Stomach (tissue), 4 donors: ENCODE measurements at regions not wholly inside any gene's neighbourhood (a gene's known extent, or its start where the extent isn't known, plus 50 kb on each side); places are given as distances from the start of the nearest gene placed in this dataset.

Experiments used
- POLR2A ChIP-seq, 4 donors: fragments of 450-650 bp; IDR thresholded peaks; one replicate each; pipeline ENCODE4 v1.6.1; 2016; ENCODE audit warnings: antibody characterized with exemption in 4 of 4, control low read depth in 2 of 4, mild to moderate bottlenecking in 1 of 4, moderate library complexity in 1 of 4
- POLR2AphosphoS5 ChIP-seq, 3 donors: sonication (generic); formaldehyde crosslinking; IDR thresholded peaks; one replicate each; pipeline ENCODE4 v1.6.1; 2016; ENCODE audit warnings: antibody characterized with exemption in 3 of 3
- TF ChIP-seq, protein P1 (sequence below), 7 experiments: fragments of 450-650 bp in 4 of 7; fragments of 200-600 bp in 3 of 7; sonication (generic) in 3 of 7; IDR thresholded peaks; one replicate each; pipeline ENCODE4 v1.5.1; 2016 to 2019; ENCODE audit warnings: antibody characterized with exemption in 7 of 7, control low read depth in 2 of 7, mild to moderate bottlenecking in 1 of 7

DNA sequence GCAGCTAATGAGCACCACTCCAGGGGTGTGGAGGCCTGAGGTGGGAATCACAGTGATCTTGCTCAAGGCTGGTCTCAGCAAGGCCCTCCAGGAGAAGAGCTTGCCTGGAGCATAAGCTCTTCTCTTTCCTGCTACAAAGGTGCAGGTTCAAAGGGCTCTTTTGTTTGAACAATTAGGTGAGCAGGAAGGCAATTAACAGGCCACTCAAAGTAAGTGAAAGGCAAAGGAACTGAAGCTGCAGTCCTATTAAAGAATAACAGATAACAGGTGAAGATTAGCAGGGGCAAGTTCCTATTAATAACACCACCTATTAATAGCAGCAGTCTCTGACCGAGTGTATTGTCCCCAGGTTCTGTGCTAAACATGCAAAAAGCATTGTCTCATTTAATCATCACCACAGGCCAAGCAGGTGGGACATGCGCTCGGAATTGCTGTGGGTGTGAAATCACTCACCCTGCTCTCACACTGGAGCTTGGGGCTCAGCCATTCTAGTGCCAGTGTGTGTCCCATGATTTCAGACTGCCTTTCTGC, 113.8 kb downstream of the RHOU start:
- TF ChIP-seq, protein P1, sequence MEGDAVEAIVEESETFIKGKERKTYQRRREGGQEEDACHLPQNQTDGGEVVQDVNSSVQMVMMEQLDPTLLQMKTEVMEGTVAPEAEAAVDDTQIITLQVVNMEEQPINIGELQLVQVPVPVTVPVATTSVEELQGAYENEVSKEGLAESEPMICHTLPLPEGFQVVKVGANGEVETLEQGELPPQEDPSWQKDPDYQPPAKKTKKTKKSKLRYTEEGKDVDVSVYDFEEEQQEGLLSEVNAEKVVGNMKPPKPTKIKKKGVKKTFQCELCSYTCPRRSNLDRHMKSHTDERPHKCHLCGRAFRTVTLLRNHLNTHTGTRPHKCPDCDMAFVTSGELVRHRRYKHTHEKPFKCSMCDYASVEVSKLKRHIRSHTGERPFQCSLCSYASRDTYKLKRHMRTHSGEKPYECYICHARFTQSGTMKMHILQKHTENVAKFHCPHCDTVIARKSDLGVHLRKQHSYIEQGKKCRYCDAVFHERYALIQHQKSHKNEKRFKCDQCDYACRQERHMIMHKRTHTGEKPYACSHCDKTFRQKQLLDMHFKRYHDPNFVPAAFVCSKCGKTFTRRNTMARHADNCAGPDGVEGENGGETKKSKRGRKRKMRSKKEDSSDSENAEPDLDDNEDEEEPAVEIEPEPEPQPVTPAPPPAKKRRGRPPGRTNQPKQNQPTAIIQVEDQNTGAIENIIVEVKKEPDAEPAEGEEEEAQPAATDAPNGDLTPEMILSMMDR (IDR thresholded peaks at IDR 0.05), result no peak
- TF ChIP-seq POLR2A (IDR thresholded peaks at IDR 0.05) (no peak), POLR2AphosphoS5 (IDR thresholded peaks at IDR 0.05) (peak in 1 of 3 donors; percentile 34)
